ENCODE measurements at regions not wholly inside any gene's neighbourhood (a gene's known extent, or its start where the extent isn't known, plus 50 kb on each side); places are given as distances from the start of the nearest gene placed in this dataset.

- no peak for TF ChIP-seq CTCF (conservative IDR thresholded peaks at IDR 0.05 in 1 of 2, IDR thresholded peaks at IDR 0.05 in 1 of 2; ENCODE audit: low read depth in 1 of 2, low read length in 2 of 2)
- TF ChIP-seq EZH2 (IDR thresholded peaks at IDR 0.05; ENCODE audit: low read length, missing control alignments), result no peak
Measured at GRCh38 chr7:22651036-22651435, 76.0 kb upstream of the IL6 start.
